ENCODE measurements at regions not wholly inside any gene's neighbourhood (a gene's known extent, or its start where the extent isn't known, plus 50 kb on each side); places are given as distances from the start of the nearest gene placed in this dataset.

DNA sequence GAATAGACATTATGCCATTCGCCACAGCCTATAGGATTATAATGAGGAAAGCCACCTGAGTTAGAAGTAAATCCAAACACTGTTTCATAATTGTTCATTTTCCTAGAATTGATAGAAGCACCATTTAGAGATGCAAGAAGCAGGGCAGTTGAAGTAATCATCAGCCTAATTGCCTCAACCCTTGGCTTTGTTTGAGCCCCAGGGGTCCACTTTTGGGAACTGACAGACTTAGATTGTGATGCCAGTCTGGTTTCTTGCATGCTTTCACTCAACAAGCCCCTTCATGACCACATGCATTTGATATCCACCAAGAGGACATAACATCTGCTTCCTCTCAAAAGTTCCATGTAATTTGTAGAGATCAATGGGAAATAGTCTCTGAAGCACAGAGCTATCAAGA is 97.2 kb upstream of the COL8A1 start:
- TF ChIP-seq, protein P1, sequence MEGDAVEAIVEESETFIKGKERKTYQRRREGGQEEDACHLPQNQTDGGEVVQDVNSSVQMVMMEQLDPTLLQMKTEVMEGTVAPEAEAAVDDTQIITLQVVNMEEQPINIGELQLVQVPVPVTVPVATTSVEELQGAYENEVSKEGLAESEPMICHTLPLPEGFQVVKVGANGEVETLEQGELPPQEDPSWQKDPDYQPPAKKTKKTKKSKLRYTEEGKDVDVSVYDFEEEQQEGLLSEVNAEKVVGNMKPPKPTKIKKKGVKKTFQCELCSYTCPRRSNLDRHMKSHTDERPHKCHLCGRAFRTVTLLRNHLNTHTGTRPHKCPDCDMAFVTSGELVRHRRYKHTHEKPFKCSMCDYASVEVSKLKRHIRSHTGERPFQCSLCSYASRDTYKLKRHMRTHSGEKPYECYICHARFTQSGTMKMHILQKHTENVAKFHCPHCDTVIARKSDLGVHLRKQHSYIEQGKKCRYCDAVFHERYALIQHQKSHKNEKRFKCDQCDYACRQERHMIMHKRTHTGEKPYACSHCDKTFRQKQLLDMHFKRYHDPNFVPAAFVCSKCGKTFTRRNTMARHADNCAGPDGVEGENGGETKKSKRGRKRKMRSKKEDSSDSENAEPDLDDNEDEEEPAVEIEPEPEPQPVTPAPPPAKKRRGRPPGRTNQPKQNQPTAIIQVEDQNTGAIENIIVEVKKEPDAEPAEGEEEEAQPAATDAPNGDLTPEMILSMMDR (IDR thresholded peaks at IDR 0.05), result no peak
- no peak for TF ChIP-seq POLR2AphosphoS5 (IDR thresholded peaks at IDR 0.05)
- no peak for TF ChIP-seq POLR2A (IDR thresholded peaks at IDR 0.05)

Measured in upper lobe of left lung (tissue), 4 donors.